ENCODE measurements at regions not wholly inside any gene's neighbourhood (a gene's known extent, or its start where the extent isn't known, plus 50 kb on each side); places are given as distances from the start of the nearest gene placed in this dataset.

GRCh38 chr15:98518823-98519561 is 129.3 kb upstream of the IGF1R start:
- intact Hi-C loops (cut with DNase I): loop anchor here (5.0 to 10.0 kb wide), 3 partner anchors 133 to 556 kb away; no protein-coding TSS in a partner anchor
- peak in 39 of 42 donors; percentile 13 to 86 (median 62) for DNase-seq

GRCh38 chr15:98519767-98520550 is 128.4 kb upstream of the IGF1R start:
- DNase-seq: peak in 1 of 42 donors; percentile 31
- intact Hi-C loops (cut with DNase I): loop anchor here (5.0 to 10.0 kb wide), 3 partner anchors 132 to 555 kb away; no protein-coding TSS in a partner anchor

- intact Hi-C loops (cut with DNase I): no loop called here
- peak in 2 of 42 donors; percentile 6 to 32 for DNase-seq
These were observed 126.2 kb upstream of the IGF1R start for GRCh38 chr15:98522127-98522526.

GRCh38 chr15:98523912-98524662 is 124.3 kb upstream of the IGF1R start:
- no peak for DNase-seq
- intact Hi-C loops (cut with DNase I): no loop called here

- DNase-seq: no peak
- intact Hi-C loops (cut with DNase I): no loop called here
These were observed 123.3 kb upstream of the IGF1R start for GRCh38 chr15:98524838-98525660.

GRCh38 chr15:98525661-98526001 is 122.7 kb upstream of the IGF1R start:
- no peak for DNase-seq
- intact Hi-C loops (cut with DNase I): no loop called here

GRCh38 chr15:98526094-98526493 is 122.2 kb upstream of the IGF1R start:
- intact Hi-C loops (cut with DNase I): no loop called here
- DNase-seq: no peak

GRCh38 chr15:98528046-98528725 is 120.2 kb upstream of the IGF1R start:
- intact Hi-C loops (cut with DNase I): no loop called here

GRCh38 chr15:98529205-98530145 is 118.9 kb upstream of the IGF1R start:
- intact Hi-C loops (cut with DNase I): no loop called here

More at GRCh38 chr15:98528046-98528725, 120.2 kb upstream of the IGF1R start:
- peak in 10 of 42 donors; percentile 9 to 72 (median 36) for DNase-seq

GRCh38 chr15:98530570-98530969 is 117.8 kb upstream of the IGF1R start:
- intact Hi-C loops (cut with DNase I): no loop called here
- DNase-seq: peak in 35 of 42 donors; percentile 21 to 84 (median 49)

More at GRCh38 chr15:98529205-98530145, 118.9 kb upstream of the IGF1R start:
- no peak for DNase-seq

GRCh38 chr15:98532063-98532462 is 116.3 kb upstream of the IGF1R start:
- intact Hi-C loops (cut with DNase I): no loop called here

GRCh38 chr15:98536976-98537375 is 111.4 kb upstream of the IGF1R start:
- intact Hi-C loops (cut with DNase I): no loop called here
- DNase-seq: no peak

More at GRCh38 chr15:98532063-98532462, 116.3 kb upstream of the IGF1R start:
- peak in 9 of 42 donors; percentile 11 to 64 (median 30) for DNase-seq

- peak in 17 of 42 donors; percentile 7 to 62 (median 25) for DNase-seq
- intact Hi-C loops (cut with DNase I): no loop called here
These were observed 110.8 kb upstream of the IGF1R start for GRCh38 chr15:98537516-98538060.

GRCh38 chr15:98541519-98541918 is 106.8 kb upstream of the IGF1R start:
- intact Hi-C loops (cut with DNase I): no loop called here
- DNase-seq: no peak

GRCh38 chr15:98543237-98543636 is 105.1 kb upstream of the IGF1R start:
- intact Hi-C loops (cut with DNase I): no loop called here

GRCh38 chr15:98546329-98546728 is 102.0 kb upstream of the IGF1R start:
- intact Hi-C loops (cut with DNase I): no loop called here
- no peak for DNase-seq

More at GRCh38 chr15:98543237-98543636, 105.1 kb upstream of the IGF1R start:
- no peak for DNase-seq

GRCh38 chr15:98547275-98547674 is 101.1 kb upstream of the IGF1R start:
- no peak for DNase-seq
- intact Hi-C loops (cut with DNase I): no loop called here
